HG03575 (cell line): ENCODE measurements at regions not wholly inside any gene's neighbourhood (a gene's known extent, or its start where the extent isn't known, plus 50 kb on each side); places are given as distances from the start of the nearest gene placed in this dataset.

Source experiments
- ATAC-seq: cut with Tn5 transposase; IDR thresholded peaks from one replicate; pipeline ENCODE4 v1.9.1; 2021; ENCODE audit not compliant: unreplicated experiment, insufficient number of reproducible peaks, low FRiP score; ENCODE audit errors: extremely low read depth

DNA sequence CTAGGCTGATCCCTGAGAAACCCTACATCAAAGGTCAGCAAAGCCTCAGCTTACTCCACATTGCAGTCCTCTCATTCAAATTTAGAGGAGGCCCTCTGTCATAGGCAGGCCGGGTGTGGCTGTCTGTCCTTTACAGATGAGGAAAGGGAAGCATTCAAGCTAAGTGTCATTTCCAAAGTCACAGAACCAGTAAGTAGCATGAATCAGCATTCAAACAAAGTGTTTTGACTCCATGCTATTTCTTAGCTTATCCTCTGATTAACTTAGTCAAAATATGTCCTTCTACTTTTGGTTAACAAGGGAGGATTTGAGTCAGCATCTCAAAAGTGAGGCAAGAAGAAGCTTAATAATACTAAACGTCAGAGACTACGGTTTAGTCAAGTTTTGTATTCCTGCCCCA, 409.0 kb upstream of the POU3F3 start:
- no peak for ATAC-seq

DNA sequence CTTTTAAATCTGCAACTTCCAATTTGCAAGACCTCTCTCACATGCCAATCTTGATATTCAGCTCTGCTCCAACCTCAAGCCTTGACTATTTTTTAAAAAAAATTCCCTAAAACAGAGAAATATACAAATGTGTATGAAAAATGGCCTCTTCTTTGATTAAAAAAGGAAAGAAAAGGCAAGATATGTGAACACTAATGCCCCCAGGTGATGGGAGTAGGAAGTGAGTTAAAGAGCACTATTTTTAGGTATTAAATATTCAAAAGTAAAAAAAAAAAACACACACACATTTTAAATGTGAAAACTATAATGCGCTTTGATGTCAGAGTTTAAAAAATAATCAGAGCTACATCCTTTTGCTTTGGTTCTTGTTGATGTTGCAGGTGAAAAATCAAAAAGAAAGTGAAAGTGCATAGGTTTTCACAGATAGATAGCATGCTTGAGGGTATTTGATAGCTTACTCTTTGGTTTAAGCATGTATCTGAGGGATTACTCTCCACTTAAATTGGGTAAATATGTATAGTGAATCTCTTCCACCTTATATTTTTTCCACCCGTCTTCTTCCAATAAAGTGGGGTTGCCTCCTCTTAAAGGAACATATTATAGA, 406.0 kb upstream of the POU3F3 start:
- no peak for ATAC-seq

DNA sequence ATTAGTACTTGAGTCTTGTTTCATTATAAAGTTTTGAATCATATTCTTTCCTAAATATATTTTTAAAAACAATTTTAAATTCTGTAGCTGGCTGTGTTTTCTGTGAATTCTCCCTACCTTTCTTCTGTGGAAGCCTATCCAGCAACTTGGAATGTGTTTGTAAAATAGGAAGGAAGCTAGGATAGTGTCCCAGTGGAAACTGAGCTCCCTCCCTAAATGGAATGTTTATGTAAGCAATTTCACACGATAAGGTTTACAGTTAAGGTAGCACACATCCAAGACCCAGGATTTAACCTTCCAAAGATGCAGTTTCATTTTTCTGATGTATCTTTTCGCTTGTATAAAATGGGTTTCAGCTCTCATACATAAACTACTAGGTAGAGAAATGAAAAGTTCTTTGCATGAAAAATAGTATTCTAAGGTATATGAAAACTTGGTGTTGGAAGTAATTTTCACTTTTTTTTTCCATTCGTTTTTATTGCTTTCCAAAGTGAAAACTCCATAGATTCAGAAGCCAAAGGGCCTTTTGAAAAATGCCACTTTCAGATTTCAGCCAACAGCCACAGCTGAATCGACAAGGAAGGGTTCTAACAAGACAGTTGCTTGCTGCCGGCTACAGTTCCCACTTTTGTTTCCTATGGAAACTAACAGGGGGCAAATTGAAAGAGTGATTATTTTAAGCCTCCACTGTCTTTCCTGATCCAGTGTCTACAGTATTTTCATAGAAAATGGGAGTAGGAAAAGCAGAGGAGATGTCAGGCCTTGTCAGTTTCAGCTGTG, 405.1 kb upstream of the POU3F3 start:
- ATAC-seq = no peak

DNA sequence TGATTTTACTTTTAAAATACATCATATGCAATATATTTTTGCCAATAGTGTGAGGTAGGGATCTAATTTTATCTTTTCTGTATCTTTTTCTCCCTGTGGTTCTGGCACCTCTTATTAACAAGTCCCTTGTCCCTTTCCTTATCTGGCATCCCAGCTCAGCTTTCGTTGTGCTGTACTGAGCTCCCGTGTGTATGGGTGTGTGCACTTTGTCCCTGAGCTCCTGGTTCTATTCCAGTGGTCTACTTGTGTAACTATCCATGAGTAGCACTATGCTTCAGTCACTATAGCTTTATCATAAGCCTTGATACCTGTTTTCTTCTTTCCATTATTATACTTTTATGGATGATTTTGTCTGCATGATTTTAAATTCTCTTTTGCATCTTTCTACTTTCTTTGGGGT, 401.4 kb upstream of the POU3F3 start:
- ATAC-seq = no peak

DNA sequence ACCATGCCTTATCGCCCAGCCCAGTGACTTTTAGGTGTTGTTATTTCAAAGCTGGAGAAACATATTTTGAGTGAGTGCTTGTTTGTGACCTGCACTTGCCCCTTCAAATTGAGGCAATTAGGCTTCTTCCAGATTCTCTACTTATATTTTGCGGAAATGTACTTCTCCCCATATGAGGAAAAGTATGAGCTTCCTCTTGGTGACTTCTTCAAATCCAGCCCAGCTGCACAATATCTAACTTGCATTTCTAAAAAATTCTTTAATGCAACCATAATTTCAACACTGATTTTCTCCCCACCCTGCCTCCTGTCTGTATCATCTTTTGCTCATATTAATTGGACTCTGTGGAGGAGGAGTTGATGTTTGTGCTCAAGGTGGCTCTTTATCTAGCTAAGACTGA, 391.2 kb upstream of the POU3F3 start:
- no peak for ATAC-seq

DNA sequence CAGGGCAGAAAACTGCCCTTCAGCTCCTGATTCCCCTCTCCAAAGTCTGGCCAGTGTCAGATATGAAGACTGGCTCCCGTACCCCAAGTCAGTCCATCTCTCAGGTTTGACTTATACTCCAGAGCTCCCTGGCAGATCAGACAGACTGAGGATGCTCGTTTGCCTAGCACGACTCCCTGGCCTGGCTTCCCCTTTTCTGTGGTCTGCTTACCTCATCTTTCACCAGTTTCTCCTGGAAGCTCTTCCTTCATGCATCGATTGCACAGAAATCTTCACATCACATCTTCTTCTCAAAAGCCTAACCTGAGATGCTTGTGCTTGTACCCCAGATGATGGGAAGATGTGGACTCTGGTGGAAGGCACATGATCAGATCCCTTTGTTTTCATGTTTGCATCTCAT, 387.9 kb upstream of the POU3F3 start:
- ATAC-seq = no peak

DNA sequence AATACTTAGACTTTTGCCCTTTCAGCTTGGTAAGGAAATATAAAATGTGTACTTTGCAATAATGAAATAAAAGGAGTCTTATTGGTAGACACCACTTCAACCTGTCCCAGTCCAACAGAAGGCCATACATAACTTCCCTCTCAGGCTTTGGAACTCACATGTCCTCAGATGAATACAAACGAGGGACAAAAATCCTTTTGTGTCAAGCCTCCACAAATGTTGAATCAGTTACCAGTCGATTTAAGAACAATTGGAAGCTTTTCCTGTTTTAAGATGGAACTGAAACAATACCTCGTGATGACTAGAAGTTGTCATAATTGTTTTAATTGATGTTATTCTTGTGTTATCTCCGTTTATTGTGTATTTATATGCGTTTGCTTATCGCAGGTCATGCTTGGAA, 385.1 kb upstream of the POU3F3 start:
- ATAC-seq = no peak

DNA sequence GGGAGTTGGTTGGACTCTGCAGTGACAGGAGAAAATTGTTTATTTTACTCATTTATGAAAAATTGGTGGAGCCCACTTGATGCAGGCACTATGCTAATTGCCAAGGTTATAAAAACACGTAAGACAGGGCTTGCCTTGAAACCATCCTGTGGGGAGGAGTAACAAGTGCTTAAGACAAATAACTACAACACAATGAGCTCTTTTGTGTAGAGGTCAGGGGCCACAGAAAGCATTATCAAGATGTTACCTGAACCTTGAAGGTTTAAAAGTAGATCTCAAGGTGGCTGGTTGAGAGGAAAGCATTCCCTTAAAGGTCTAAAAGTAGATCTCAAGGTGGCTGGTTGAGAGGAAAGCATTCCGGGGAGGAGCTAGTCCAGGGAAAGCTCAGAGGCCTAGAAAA, 381.8 kb upstream of the POU3F3 start:
- ATAC-seq = no peak

DNA sequence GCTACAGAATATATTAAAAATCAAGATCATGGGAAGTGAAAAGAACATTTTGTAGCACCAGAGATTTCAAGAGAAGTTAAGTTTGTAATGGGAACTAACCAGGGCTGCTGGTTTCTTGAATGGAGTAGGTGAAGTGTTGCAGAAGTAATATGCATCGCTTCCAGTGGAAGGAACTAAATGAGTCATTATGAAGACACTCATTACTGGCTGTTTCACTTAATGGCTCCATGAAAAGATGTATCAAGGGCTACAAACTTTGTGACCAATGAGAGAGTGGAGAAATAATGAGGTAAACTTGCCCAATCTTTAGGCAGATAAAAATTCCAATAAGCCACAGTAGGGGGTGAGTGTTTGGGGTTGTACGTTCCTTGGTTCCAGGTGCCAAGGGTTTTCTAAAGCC, 380.4 kb upstream of the POU3F3 start:
- no peak for ATAC-seq

DNA sequence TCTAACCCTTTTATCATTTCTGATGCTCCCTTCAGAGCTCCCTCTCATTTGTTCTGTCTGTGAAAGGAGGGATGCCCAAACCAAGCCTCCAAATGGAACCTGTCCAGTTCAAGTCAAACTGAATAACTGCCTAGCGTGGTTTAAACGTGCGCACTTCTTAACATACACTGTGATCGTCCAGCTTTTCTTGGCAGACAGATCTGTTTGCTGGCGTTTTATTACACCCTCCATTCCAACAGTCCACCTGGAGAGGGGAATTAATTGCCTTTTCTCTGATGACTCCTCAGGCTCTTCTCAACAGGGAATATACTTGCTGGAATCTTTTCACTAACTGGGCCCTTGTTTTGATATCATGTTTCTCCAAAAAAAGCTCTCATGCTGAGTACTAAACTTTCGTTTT, 379.2 kb upstream of the POU3F3 start:
- ATAC-seq = no peak

DNA sequence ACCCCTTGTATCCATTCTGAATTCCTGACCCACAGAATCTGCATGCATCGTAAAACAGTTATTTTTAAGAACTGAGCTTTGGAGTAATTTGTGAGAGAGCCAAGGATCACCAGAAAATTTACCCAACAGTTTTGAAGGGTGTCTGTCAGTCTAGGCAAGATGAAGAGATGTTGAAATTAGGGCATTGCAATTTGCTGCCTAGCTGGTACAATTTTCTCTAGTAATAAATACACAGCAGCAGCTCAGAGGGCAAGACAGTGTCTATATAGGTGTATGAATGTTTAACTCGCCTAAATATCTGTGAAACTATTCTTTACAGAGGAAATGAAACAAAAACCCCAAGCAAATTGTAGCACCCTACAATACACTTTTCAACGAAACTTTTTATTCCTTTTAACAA, 377.8 kb upstream of the POU3F3 start:
- ATAC-seq = no peak

DNA sequence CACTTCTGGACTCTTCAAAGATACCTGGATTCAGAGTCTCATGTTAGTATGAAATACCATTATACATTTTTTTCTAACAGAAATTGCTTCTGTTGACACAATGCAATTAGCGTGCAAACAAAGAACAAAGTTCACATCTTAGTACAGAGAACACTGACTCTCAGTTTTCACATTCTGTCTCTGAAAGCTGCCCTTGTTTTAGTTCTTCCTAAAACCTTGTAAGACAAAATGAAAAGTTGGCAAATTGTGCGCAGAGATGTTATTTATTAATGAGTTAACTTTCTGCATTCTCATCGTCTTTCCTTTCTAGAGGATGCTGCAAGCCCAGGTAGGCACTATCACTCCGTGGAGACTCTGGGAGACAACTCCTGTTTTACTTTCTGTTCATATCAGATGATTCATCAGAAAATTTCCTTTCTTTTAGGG, 377.3 kb upstream of the POU3F3 start:
- ATAC-seq = no peak

DNA sequence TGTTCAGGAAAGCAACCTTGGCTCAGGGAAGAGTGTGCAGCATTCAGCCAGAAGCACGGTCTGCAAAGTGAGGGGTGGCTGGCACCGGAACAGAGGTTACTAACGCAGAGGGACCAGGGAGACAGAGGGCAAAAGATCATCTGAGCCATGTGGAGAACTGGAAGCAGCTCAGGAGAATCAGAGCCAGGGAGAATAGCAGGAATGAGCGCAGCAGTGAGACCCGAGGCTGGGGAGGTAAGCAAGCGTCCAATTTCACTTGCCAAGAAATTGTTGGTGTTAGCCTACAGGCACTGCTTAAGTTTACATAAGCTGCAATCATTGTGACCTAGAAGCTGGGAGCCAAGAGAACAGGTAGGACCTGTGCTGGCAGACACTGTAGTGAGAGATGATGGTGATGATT, 372.6 kb upstream of the POU3F3 start:
- ATAC-seq = no peak

DNA sequence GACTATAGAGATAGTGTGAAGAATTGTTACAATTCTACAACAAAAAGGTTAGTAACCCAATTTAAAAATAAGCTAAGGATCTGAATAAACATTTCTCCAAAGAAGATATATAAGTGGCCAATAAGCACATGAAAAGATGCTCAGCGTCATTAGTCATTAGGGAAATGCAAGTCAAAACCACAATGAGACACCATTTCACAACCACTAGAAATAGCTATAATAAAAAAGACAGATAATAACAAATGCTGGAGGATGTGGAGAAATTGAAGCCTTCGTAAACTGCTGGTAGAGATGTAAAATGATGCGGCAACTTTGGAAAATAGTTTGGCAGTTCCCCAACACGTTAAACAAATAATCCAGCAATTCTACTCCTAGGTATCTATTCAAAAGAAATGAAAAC, 366.5 kb upstream of the POU3F3 start:
- no peak for ATAC-seq

DNA sequence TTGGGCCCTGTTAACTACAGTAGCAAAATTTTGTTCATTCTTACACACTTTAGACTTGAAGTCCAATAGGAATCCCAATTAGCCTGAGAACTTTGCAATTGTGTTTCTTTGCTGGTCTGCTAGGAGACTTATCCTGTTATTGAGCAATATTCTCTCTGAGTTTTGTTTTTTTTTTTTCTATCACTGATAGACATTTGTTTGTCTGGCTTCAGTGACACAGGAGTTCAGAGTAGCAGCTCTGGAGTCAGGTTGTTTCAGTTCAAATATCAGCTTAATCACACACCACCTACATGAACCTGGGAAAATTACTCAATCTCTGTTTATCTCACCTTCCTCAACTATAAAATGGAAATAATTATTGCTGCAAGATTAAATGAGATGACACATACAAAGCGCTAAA, 360.2 kb upstream of the POU3F3 start:
- no peak for ATAC-seq

DNA sequence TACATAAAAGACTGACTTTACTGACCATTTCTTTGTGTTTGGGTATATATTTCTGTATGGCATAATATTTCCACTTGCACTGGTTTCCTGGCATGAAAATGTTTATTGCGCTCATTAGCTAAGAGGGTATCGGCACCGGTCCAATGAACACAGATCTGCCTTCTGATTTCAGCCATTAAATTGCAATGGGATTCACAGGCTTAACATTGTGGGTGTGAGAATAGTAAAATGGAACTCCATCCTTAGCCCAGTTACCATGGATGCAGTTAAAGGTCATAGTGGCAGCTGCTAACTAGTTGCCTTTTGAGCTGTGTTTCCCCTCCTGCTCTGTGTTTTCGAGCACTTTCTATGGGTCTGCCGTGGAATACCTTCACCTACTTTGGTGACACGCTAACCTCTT, 352.6 kb upstream of the POU3F3 start:
- ATAC-seq = no peak

DNA sequence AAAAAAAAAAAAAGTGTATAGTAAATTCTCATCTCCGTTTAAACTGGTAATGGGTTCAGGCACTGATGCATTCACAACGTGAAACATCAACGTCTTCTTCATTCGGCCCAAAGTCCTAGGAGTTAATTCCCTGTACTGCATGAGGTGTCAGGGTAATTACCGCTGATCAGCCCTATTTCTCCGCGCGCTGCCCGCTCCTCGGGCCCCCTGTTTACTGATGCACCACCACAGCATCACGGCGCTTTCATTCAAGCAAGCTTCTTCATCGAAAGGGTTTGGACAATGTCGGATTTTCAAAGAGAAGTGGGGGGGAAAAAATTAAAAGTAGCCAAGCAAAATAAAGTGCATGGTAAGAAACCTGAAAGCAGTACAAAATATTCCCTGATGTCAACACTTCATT, 352.0 kb upstream of the POU3F3 start:
- ATAC-seq = no peak

DNA sequence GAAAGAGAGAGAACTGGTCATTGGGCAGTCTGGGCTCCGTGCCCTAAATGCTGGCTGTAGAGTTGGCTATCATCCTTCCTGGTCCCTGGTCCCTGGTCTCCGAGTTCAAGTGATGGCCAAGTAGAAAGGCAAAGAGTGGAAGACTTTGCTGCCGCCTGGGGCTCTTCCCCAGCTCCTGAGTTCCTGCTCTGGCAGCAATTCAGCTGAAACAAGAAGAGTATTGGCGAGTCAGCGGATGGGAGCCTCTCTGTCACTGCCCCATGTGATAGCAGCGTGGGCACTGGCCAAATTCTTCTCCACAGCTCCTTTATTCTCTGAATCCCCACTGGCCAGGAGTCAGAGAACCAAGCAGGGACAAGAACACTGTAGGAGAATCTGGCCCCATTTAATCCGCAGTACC, 351.0 kb upstream of the POU3F3 start:
- no peak for ATAC-seq

DNA sequence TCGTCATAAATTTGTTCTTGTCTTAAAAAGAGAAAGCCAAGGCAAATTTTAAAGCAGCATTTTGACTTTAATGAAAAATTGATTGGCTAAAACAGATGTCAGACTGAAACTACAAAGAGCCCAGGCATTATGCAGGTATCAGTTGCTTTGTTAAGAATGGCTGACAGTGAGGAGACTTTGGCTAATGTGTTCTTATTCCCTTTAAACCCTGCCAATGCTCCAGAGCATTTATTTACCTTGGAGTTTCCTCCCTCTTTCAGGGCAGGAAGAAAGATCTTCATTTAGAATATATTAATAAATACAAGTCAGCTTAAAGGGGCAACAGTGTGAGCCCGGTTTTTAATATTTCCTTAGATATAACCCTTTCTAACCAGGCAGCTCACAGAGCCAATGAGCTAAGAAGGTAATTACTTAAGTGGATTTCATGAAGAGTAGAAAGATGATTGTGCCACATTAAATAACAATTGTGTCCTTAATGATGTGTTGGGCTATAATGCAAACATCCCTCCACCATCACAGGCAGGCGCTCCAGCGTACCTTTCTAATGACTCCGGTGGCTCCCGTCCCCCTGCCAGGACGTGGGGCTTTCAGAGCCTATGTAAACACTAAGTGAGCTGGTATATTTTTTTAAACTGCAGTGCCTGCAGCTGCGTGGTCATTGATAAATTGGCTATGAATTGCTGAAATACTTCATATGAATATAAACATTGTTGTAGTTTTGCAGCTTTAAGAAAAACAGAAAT, 349.4 kb upstream of the POU3F3 start:
- no peak for ATAC-seq

DNA sequence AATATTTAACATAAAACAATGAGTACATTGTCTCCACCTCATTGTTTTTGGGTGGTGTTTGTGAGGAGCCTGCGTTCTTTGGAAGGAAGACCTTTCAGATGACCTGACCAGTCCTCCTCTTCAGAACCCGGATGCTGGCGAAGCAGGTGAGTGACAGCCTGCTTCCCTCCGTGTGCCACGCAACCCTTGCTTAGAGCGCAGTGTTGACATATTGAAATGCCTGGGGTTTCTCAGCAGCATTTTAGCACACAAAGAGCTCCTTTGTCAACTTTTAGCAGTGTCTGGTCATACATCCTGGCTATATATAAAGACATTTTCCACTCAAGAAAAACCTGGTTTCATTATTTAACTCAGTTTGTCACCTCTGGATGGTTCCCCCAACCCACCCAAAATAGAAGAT, 335.7 kb upstream of the POU3F3 start:
- ATAC-seq = no peak
